MM.1S (cell line): ENCODE measurements at regions not wholly inside any gene's neighbourhood (a gene's known extent, or its start where the extent isn't known, plus 50 kb on each side); places are given as distances from the start of the nearest gene placed in this dataset.

Experiments used
- DNase-seq: peaks from one replicate; pipeline ENCODE4 v3.0.0-alpha.2; 2015
- H2AFZ ChIP-seq: fragments of 300-600 bp; sonication (generic); 2 replicates; pipeline ENCODE4 v1.6.0; 2016; ENCODE audit warnings: antibody characterized with exemption, low read length
- H3F3A ChIP-seq: fragments of 300-600 bp; sonication (generic); 2 replicates; pipeline ENCODE4 v1.6.1; 2016; ENCODE audit warnings: mild to moderate bottlenecking, antibody characterized with exemption, low read length, moderate library complexity, mixed read lengths; ENCODE audit not compliant: insufficient read depth
- H3K27ac ChIP-seq: fragments of 300-600 bp; sonication (generic); 2 replicates; pipeline ENCODE4 v1.5.1; 2016; ENCODE audit warnings: mild to moderate bottlenecking, low read length
- H3K27me3 ChIP-seq: fragments of 300-600 bp; sonication (generic); replicated peaks from 2 replicates; pipeline ENCODE4 v1.6.0; 2016; ENCODE audit warnings: low read length; ENCODE audit not compliant: insufficient read depth
- H3K36me3 ChIP-seq: fragments of 300-600 bp; sonication (generic); replicated peaks from 2 replicates; pipeline ENCODE4 v1.6.1; 2016; ENCODE audit warnings: mild to moderate bottlenecking, low read length, mixed read lengths; ENCODE audit not compliant: insufficient read depth
- H3K4me1 ChIP-seq: fragments of 300-600 bp; sonication (generic); 2 replicates; pipeline ENCODE4 v1.6.1; 2016; ENCODE audit warnings: low read length, mixed read lengths
- H3K4me2 ChIP-seq: fragments of 300-600 bp; sonication (generic); 2 replicates; pipeline ENCODE4 v1.6.0; 2016; ENCODE audit warnings: low read depth, low read length
- H3K4me3 ChIP-seq: fragments of 300-600 bp; sonication (generic); 2 replicates; pipeline ENCODE4 v1.5.1; 2016; ENCODE audit warnings: low read length, mixed read lengths
- H3K79me2 ChIP-seq: fragments of 300-600 bp; sonication (generic); 2 replicates; pipeline ENCODE4 v1.6.1; 2016; ENCODE audit warnings: mixed run types, low read length, mixed read lengths
- H3K9ac ChIP-seq: fragments of 300-600 bp; sonication (generic); 2 replicates; pipeline ENCODE4 v1.6.1; 2016; ENCODE audit warnings: low read length, mixed read lengths
- H3K9me2 ChIP-seq: fragments of 300-600 bp; sonication (generic); replicated peaks from 2 replicates; pipeline ENCODE4 v1.6.1; 2016; ENCODE audit warnings: mild to moderate bottlenecking, low read length, mixed read lengths; ENCODE audit not compliant: insufficient read depth
- H3K9me3 ChIP-seq: fragments of 300-600 bp; sonication (generic); replicated peaks from 2 replicates; pipeline ENCODE4 v1.6.1; 2016; ENCODE audit warnings: mild to moderate bottlenecking, low read length, mixed read lengths; ENCODE audit not compliant: insufficient read depth
- H4K20me1 ChIP-seq: fragments of 300-600 bp; sonication (generic); 2 replicates; pipeline ENCODE4 v1.6.1; 2016; ENCODE audit warnings: mild to moderate bottlenecking, low read length, moderate library complexity, mixed read lengths; ENCODE audit not compliant: insufficient read depth
- CTCF ChIP-seq: fragments of 300-600 bp; sonication (generic); IDR thresholded peaks from 2 replicates; pipeline ENCODE4 v1.5.1; 2016; ENCODE audit warnings: antibody characterized with exemption, low read length, mixed read lengths
- EZH2 ChIP-seq: fragments of 300-600 bp; sonication (generic); optimal IDR thresholded peaks from 2 replicates; pipeline ENCODE3; 2017; ENCODE audit warnings: low read depth, mild to moderate bottlenecking, antibody characterized with exemption, low read length, mixed read lengths
- EZH2phosphoT487 ChIP-seq: fragments of 300-600 bp; sonication (generic); IDR thresholded peaks from 2 replicates; pipeline ENCODE4 v1.6.1; 2018; ENCODE audit warnings: antibody characterized with exemption, low read length

GRCh38 chr2:117603567-117603966, 210.9 kb upstream of the DDX18 start:
- no peak overlapping the region for H3K4me3 ChIP-seq
- DNase-seq, result no peak
- TF ChIP-seq EZH2, result no peak
- TF ChIP-seq EZH2phosphoT487, result no peak
- no peak for TF ChIP-seq CTCF

GRCh38 chr2:117607202-117607601, 207.3 kb upstream of the DDX18 start:
- Histone ChIP-seq H3K27ac (no peak overlapping the region), H3K9me2 (no peaks in the 10 kb centered on the region), H3K27me3 (no peaks in the 10 kb centered on the region), H3K4me3 (no peak overlapping the region), H3K9me3 (no peaks in the 10 kb centered on the region), H3F3A (no peaks in the 10 kb centered on the region), H3K79me2 (no peaks in the 10 kb centered on the region), H2AFZ (no peak overlapping the region), H3K4me2 (no peak overlapping the region), H3K4me1 (no peaks in the 10 kb centered on the region), H3K36me3 (no peaks in the 10 kb centered on the region), H4K20me1 (no peaks in the 10 kb centered on the region), H3K9ac (no peak overlapping the region)
- no peak for TF ChIP-seq CTCF
- no peak for TF ChIP-seq EZH2
- TF ChIP-seq EZH2phosphoT487, result no peak
- DNase-seq, result no peak

More at GRCh38 chr2:117603567-117603966, 210.9 kb upstream of the DDX18 start:
- Histone ChIP-seq H3K36me3 (no peaks in the 10 kb centered on the region), H3K9ac (no peak overlapping the region), H2AFZ (no peak overlapping the region), H3K79me2 (no peaks in the 10 kb centered on the region), H3K4me1 (no peaks in the 10 kb centered on the region), H3K9me3 (no peaks in the 10 kb centered on the region), H3K9me2 (no peaks in the 10 kb centered on the region), H4K20me1 (no peaks in the 10 kb centered on the region), H3K27ac (no peak overlapping the region), H3K27me3 (no peaks in the 10 kb centered on the region), H3F3A (no peaks in the 10 kb centered on the region), H3K4me2 (no peak overlapping the region)

GRCh38 chr2:117613101-117613500, 201.4 kb upstream of the DDX18 start:
- Histone ChIP-seq H3F3A (no peaks in the 10 kb centered on the region), H3K27me3 (no peaks in the 10 kb centered on the region), H3K4me2 (no peak overlapping the region), H3K9me3 (no peaks in the 10 kb centered on the region), H3K79me2 (no peaks in the 10 kb centered on the region), H3K9me2 (no peaks in the 10 kb centered on the region), H3K36me3 (no peaks in the 10 kb centered on the region), H3K4me1 (no peaks in the 10 kb centered on the region), H3K27ac (no peak overlapping the region), H2AFZ (no peak overlapping the region), H3K4me3 (no peak overlapping the region), H4K20me1 (no peaks in the 10 kb centered on the region), H3K9ac (no peak overlapping the region)
- DNase-seq, result no peak
- TF ChIP-seq EZH2phosphoT487 (no peak), CTCF (no peak), EZH2 (no peak)

- H3K27me3 ChIP-seq, result no peaks in the 10 kb centered on the region
- H3K9me3 ChIP-seq, result no peaks in the 10 kb centered on the region
- no peak overlapping the region for H3K4me2 ChIP-seq
- DNase-seq, result no peak
- H4K20me1 ChIP-seq, result no peaks in the 10 kb centered on the region
- no peaks in the 10 kb centered on the region for H3K36me3 ChIP-seq
- H3K9me2 ChIP-seq, result no peaks in the 10 kb centered on the region
- H3K79me2 ChIP-seq, result no peaks in the 10 kb centered on the region
- no peak overlapping the region for H3K9ac ChIP-seq
- TF ChIP-seq CTCF (no peak), EZH2 (no peak), EZH2phosphoT487 (no peak)
- no peak overlapping the region for H3K27ac ChIP-seq
- H3F3A ChIP-seq, result no peaks in the 10 kb centered on the region
- H3K4me3 ChIP-seq, result no peak overlapping the region
- no peak overlapping the region for H2AFZ ChIP-seq
- no peaks in the 10 kb centered on the region for H3K4me1 ChIP-seq
Measured at GRCh38 chr2:117614296-117614695, 200.2 kb upstream of the DDX18 start.
